Activated CD4-positive, alpha-beta T cell treated with anti-CD3 and anti-CD28 coated beads, Interleukin-10, Interleukin-2, amounts not matched to agents 100 ng/mL and 50 ng/mL, durations not matched to agents 16 hours and 8 hours (primary cell): ENCODE measurements at regions not wholly inside any gene's neighbourhood (a gene's known extent, or its start where the extent isn't known, plus 50 kb on each side); places are given as distances from the start of the nearest gene placed in this dataset.
"Not testable (repeated sequence)": the region's sequence is repeated elsewhere in the genome, so short reads cannot be mapped to it uniquely, and the experiment has no call there.

Source experiments
- DNase-seq: peaks from one replicate; pipeline ENCODE4 v3.0.0-alpha.2; 2020

GRCh38 chr5:105632043-105632442, 2038.7 kb downstream of the EFNA5 start:
- DNase-seq = no peak

GRCh38 chr5:105630803-105631202, 2039.9 kb downstream of the EFNA5 start:
- DNase-seq = no peak

- no peak for DNase-seq
These were observed 2051.0 kb downstream of the EFNA5 start for GRCh38 chr5:105619725-105620124.

- DNase-seq = no peak
These were observed 2053.1 kb downstream of the EFNA5 start for GRCh38 chr5:105617436-105618215.

- no peak for DNase-seq
These were observed 2054.0 kb upstream of the NUDT12 start for GRCh38 chr5:105616599-105616998.

GRCh38 chr5:105602406-105602805, 2039.8 kb upstream of the NUDT12 start:
- not testable (repeated sequence) for DNase-seq

- DNase-seq = no peak
These were observed 2030.6 kb upstream of the NUDT12 start for GRCh38 chr5:105593011-105593760.

- peak; percentile 24 for DNase-seq
These were observed 2025.5 kb upstream of the NUDT12 start for GRCh38 chr5:105587963-105588662.

- no peak for DNase-seq
These were observed 2019.5 kb upstream of the NUDT12 start for GRCh38 chr5:105581988-105582690.

GRCh38 chr5:105573575-105573974, 2011.0 kb upstream of the NUDT12 start:
- DNase-seq = no peak

GRCh38 chr5:105565531-105565930, 2002.9 kb upstream of the NUDT12 start:
- DNase-seq = no peak

GRCh38 chr5:105563842-105564241, 2001.3 kb upstream of the NUDT12 start:
- DNase-seq = no peak

GRCh38 chr5:105554568-105555169, 1992.1 kb upstream of the NUDT12 start:
- DNase-seq = no peak

- DNase-seq = no peak
These were observed 1981.7 kb upstream of the NUDT12 start for GRCh38 chr5:105544300-105544699.

- DNase-seq = no peak
These were observed 1974.1 kb upstream of the NUDT12 start for GRCh38 chr5:105536675-105537074.

GRCh38 chr5:105530716-105531261, 1968.2 kb upstream of the NUDT12 start:
- DNase-seq = no peak

- no peak for DNase-seq
These were observed 1967.3 kb upstream of the NUDT12 start for GRCh38 chr5:105529851-105530250.

- no peak for DNase-seq
These were observed 1945.9 kb upstream of the NUDT12 start for GRCh38 chr5:105508519-105508918.

GRCh38 chr5:105506692-105507277, 1944.2 kb upstream of the NUDT12 start:
- no peak for DNase-seq

- DNase-seq = peak; percentile 1
These were observed 1941.4 kb upstream of the NUDT12 start for GRCh38 chr5:105503950-105504349.

GRCh38 chr5:105501315-105501714, 1938.7 kb upstream of the NUDT12 start:
- DNase-seq = no peak

- no peak for DNase-seq
These were observed 1912.8 kb upstream of the NUDT12 start for GRCh38 chr5:105475401-105475800.
